Right forelimb (tissue), 1 donor: ENCODE measurements at regions not wholly inside any gene's neighbourhood (a gene's known extent, or its start where the extent isn't known, plus 50 kb on each side); places are given as distances from the start of the nearest gene placed in this dataset.

Experiments used
- DNase-seq: peaks from one replicate; pipeline ENCODE4 v3.0.0-alpha.2; 2018

DNA sequence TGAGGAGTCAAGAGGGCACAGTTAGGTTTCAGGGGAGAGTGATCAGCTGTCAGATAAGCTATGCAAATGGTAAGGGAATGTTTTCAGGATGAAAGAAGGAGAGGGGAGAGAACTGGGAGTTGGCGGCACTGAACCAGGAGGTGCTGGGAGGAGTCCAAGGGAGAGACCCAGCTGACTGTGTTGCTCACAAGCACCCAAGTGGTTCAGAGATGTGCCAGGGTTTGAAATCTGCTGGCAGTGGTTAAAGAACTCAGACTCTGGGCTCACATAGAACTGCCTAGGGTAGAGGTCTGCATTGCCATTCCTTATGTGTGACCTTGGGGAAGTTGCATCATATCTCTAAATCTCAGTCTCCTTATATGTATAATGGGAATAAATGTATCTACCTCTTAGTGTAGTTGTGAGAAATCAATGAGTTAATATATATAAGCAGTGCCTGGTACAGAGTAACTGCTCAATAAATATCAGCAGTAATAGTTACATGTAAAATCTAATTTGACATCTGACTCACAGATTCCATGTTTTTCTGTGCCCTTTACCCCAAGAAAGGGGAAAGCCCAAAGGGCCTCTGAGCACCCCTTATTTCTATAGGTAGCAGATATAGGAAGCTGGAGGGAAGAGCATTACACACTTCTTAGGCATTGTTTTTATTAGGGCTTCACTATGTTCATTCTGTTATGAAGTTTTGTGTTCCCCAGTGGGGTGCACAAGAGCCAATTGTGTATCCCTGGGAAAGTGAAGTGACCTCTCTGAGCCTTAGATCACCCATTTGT is 66.9 kb upstream of the SESN3 start:
- DNase-seq = no peak

- DNase-seq = no peak
Observed at GRCh38 chr11:95296621-95297025, 65.6 kb upstream of the SESN3 start.

GRCh38 chr11:95296165-95296564 is 65.2 kb upstream of the SESN3 start:
- DNase-seq = no peak

GRCh38 chr11:95295382-95296149 is 64.6 kb upstream of the SESN3 start:
- DNase-seq = no peak

DNA sequence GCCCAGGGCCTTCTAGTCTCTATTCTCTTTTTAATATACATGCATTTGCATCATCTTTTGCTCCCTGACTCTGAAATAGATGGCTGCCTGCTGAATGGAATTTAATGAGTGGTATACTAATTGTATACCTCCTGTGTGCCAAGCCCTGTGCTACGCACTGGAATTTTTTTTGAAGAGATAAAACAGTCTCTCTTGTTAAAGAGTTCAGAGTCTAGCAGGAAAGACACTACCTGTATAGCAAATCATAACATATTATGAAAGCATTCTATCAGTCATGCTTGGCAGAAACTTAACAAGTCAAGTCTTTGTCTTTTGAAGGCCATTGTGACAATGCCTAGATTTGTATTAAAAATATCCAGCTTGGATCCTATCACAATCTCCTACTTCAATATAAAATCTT is 63.7 kb upstream of the SESN3 start:
- DNase-seq = no peak

- DNase-seq = no peak
Observed at GRCh38 chr11:95293116-95293515, 62.1 kb upstream of the SESN3 start.

- DNase-seq = no peak
Observed at GRCh38 chr11:95291946-95292345, 60.9 kb upstream of the SESN3 start.

DNA sequence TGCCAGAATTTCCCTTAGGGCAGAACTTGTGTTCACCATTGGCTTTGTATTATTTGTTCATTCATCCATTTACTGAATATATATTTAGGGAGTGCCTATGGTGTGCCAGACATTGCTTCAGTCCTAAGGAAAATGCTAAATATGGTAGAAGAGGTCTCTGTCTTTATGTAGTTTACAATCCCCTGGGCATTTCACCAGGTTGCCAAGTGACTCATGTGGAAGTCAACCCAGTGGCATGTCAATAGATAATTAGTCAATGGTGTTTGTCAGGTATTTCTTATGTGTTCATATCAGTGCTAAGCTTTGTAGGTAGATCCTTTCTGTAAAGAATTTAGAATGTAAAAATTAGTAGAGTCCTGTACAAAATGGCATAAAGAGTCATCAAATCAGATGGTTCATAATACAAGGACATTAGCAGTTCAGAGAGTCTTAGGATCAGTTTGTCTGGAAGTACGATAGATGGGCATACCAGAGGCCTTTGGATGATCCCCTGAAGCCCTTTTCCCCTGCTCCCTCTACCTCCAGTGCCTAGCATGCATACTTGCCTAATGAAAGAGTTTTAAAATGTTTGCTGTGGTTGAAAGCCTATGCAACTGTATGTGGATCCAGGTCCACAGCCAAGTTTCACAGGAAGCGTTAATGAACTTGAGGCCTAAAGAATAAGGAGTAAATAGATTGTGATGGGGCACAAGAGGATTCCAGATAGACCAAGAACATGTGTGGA is 58.5 kb upstream of the SESN3 start:
- DNase-seq = no peak

DNA sequence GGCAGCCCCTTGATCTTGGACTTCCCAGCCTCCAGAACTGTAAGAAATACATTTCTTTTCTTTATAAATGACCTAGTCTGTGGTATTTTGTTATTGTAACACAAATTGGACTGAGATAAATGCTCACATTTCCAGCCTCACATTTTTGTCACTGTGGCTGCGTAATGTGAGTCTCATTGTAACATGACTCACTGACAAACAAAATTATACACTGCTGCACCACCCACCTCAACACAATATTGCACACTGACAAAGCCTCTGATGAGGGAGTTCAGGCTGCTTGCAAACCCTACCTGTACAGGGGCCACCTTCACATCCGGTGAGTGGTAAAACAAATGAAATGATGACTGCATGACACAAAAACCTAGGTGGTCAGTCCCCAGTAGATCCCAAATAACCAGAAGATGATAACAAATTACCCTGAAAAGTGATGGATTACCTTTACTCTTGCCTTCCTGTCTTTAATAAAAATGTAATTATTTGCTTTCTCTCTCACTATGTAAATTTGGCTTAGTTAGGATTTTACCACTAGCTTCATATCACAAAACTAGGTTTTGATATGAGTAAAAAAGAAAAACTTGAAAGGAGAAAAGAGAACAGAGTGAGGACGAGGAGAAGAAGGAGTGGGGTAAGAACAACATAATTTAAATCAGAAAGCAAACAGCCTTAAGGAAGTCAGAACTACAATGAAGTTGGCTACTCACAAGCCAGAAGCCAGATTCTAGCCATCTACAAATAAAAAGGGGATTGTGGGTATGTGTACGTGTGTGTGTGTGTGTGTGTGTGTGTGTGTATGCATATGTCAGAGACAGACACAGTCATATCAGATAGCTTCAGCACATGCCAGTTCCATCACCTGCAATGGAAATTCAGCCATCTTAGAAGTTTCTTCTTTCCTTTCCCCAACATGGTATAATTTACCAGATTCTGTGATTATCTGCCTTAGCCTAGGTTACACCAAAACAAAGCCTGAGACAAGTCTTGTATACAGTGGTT is 53.4 kb upstream of the SESN3 start:
- no peak for DNase-seq

GRCh38 chr11:95283650-95284049 is 52.6 kb upstream of the SESN3 start:
- DNase-seq = no peak

DNA sequence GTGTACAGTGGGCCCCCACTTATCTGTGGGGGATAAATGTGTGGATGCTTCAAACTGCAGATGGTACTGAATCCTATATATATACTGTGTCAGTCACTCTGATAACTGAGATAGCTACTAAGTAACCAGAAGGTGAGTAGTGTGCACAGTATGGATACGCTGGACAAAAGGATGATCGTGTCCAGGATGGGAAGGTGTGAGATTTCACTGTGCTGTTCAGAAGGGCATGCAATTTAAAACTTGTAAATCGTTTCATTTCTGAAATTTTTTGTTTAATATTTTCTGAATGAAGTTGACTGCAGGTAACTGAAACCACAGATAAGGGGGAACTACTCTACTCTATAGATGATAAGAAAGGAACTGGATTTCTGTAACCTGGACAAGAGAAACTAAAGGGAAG is 52.1 kb upstream of the SESN3 start:
- DNase-seq = no peak

- DNase-seq = no peak
Observed at GRCh38 chr11:95282291-95282751, 51.3 kb upstream of the SESN3 start.
